Lung (tissue), 11 donors: ENCODE measurements at regions not wholly inside any gene's neighbourhood (a gene's known extent, or its start where the extent isn't known, plus 50 kb on each side); places are given as distances from the start of the nearest gene placed in this dataset.

ENCODE experiments used
- ATAC-seq: fragments of 200-7000 bp; cut with Tn5 transposase; one replicate; pipeline ENCODE4 v1.9.1; 2020; ENCODE audit warnings: moderate number of reproducible peaks; ENCODE audit not compliant: insufficient read depth, low FRiP score
- DNase-seq, 3 donors: peaks; one replicate each; pipeline ENCODE4 v3.0.0-alpha.2; 2013 to 2017
- H3K27ac ChIP-seq, 2 donors: one replicate each; pipeline ENCODE4 v1.5.1; 2013; ENCODE audit warnings: mild to moderate bottlenecking in 2 of 2, moderate library complexity in 2 of 2, control low read depth in 1 of 2, inconsistent platforms in 1 of 2, low read depth in 1 of 2, low read length in 1 of 2
- H3K27me3 ChIP-seq, 3 donors: one replicate each; pipeline ENCODE4 v1.5.1; 2013; ENCODE audit warnings: low read length in 2 of 3; ENCODE audit not compliant: control insufficient read depth in 3 of 3, insufficient read depth in 3 of 3
- H3K36me3 ChIP-seq, 4 donors: one replicate each; pipeline ENCODE4 v1.5.1; 2013; ENCODE audit warnings: low read length in 4 of 4, mild to moderate bottlenecking in 1 of 4, moderate library complexity in 1 of 4; ENCODE audit not compliant: control insufficient read depth in 4 of 4, insufficient read depth in 4 of 4
- H3K4me1 ChIP-seq, 5 donors: one replicate each; pipeline ENCODE4 v1.5.1; 2013; ENCODE audit warnings: low read length in 5 of 5, mild to moderate bottlenecking in 2 of 5, moderate library complexity in 1 of 5; ENCODE audit not compliant: control insufficient read depth in 5 of 5, insufficient read depth in 5 of 5
- H3K4me3 ChIP-seq: one replicate; pipeline ENCODE4 v1.5.1; 2013; ENCODE audit warnings: mild to moderate bottlenecking, control low read depth, moderate library complexity
- H3K9ac ChIP-seq, 2 donors: one replicate each; pipeline ENCODE4 v1.5.1; 2013; ENCODE audit warnings: low read length in 2 of 2, control low read depth in 1 of 2; ENCODE audit not compliant: insufficient read depth in 1 of 2
- H3K9me3 ChIP-seq, 4 donors: one replicate each; pipeline ENCODE4 v1.5.1; 2013; ENCODE audit warnings: low read length in 3 of 4, mild to moderate bottlenecking in 1 of 4, moderate library complexity in 1 of 4; ENCODE audit not compliant: control insufficient read depth in 4 of 4, insufficient read depth in 3 of 4
- WGBS, 2 donors: extraction: QIAGEN DNeasy Blood & Tissue Kit; methylation state at CpG; one replicate each; pipeline ENCODE4 v1.1.7; 2013; 5-methylcytosine and 5-hydroxymethylcytosine counted together
- TF ChIP-seq, protein P1 (sequence below): IDR thresholded peaks from 2 replicates; pipeline ENCODE4 v1.5.1; 2012; ENCODE audit warnings: mild to moderate bottlenecking; ENCODE audit errors: control extremely low read depth, extremely low read depth
- donor health status: control.
- donor health status: control.
- donor health status: Bipolar disorder and iron deficiency.
- donor health status: healthy.
- donor health status: DM: yes; HTN: yes; CAD: no.

DNA sequence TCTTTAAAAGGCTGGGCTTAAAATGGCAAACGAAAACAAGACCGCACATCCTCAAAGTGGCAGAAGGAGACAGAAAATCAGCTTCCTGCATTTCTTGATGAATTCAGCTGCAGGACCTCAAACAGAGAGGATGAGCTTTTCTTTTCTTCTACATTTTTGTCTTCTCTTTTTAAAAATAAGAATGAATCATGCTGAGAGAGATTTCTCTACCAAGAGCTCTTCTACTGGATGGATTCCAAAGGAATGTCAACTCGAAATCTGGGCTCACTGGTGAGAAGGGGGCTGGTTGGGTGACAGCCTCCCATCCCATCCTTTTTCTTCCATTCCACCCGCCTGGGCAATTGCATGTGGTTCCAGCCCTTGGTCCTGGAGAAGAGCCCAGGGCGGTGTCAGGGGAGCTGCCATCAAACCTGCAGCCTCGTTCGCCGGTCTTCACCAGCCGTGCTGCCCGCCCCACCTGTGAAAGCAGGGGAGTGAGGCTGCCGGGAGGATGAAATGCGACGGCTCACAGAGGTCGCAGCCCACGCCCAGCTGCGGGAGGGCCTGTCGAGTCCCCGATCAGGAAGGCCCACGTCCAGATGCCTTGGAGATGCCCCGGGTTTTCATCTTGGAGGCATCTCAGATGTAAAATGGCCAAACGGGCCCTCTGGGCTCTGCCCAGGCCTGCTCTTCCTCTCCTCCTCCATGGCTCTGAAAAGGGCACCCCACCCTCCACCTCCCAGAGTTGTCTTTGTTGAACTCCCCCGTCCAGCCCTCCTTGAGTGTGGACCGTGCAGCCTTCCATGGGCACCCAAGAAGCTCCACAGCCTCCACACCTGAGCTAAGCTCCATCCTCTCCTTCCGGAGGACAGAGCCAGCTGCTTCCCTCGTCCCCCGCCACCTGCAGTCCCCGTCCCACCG is 121.9 kb downstream of the FOXL1 start:
- Histone ChIP-seq H3K9ac (no peak overlapping the region), H3K9me3 (peaks cover 0 to 2% (median 0%) of the 10 kb centered on the region in 4 donors), H3K27ac (no peak overlapping the region), H3K27me3 (peaks cover 0 to 5% (median 2%) of the 10 kb centered on the region in 3 donors), H3K4me1 (no peaks in the 10 kb centered on the region), H3K4me3 (no peak overlapping the region), H3K36me3 (no peaks in the 10 kb centered on the region)
- ATAC-seq (no peak), DNase-seq (no peak)
- TF ChIP-seq, protein P1, sequence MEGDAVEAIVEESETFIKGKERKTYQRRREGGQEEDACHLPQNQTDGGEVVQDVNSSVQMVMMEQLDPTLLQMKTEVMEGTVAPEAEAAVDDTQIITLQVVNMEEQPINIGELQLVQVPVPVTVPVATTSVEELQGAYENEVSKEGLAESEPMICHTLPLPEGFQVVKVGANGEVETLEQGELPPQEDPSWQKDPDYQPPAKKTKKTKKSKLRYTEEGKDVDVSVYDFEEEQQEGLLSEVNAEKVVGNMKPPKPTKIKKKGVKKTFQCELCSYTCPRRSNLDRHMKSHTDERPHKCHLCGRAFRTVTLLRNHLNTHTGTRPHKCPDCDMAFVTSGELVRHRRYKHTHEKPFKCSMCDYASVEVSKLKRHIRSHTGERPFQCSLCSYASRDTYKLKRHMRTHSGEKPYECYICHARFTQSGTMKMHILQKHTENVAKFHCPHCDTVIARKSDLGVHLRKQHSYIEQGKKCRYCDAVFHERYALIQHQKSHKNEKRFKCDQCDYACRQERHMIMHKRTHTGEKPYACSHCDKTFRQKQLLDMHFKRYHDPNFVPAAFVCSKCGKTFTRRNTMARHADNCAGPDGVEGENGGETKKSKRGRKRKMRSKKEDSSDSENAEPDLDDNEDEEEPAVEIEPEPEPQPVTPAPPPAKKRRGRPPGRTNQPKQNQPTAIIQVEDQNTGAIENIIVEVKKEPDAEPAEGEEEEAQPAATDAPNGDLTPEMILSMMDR = no peak
- WGBS, 2 donors = 84 to 93% methylated on average over 28 of the region's 28 CpGs

DNA sequence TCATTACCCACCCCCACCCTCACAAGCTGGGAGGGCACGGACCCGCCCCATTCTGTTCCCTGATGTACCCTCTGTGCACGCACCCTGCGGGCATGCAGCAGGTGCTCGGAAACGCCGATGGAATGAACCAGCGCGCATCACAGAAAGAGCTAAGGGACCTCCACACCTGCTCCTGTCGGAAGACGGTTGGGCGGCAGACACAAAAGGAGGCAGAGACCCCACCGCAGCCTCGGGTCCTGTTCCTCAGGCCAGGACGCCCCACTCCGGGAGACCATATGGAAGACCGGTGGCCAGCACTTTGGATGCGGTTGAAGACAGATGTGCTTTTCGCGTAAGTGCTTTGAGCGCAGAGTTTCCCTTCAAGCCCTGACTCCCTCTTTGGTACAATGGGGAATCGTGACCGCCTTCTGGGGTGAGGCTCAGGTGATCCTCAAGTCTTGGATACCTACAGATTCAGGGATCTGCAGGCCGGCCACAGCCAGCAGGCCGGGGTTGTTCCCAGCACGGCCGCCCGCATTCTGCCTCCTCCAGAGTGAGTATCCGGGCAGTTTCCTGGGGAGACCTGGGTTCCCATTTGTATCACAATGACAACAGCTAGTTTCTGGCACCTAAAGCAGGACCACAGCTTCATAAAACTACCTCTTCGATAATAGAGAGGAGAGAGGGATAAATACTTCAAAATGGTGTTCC is 123.1 kb downstream of the FOXL1 start:
- DNase-seq (no peak), ATAC-seq (no peak)
- H3K9me3 ChIP-seq = peaks cover 0 to 4% (median 0%) of the 10 kb centered on the region in 4 donors
- H3K9ac ChIP-seq = no peak overlapping the region
- WGBS, 2 donors = 95 to 96% methylated on average over 30 of the region's 30 CpGs
- no peaks in the 10 kb centered on the region for H3K36me3 ChIP-seq
- no peaks in the 10 kb centered on the region for H3K4me1 ChIP-seq
- TF ChIP-seq, protein P1 = no peak
- H3K4me3 ChIP-seq = no peak overlapping the region
- H3K27ac ChIP-seq = no peak overlapping the region
- H3K27me3 ChIP-seq = peaks cover 0 to 2% (median 0%) of the 10 kb centered on the region in 3 donors

DNA sequence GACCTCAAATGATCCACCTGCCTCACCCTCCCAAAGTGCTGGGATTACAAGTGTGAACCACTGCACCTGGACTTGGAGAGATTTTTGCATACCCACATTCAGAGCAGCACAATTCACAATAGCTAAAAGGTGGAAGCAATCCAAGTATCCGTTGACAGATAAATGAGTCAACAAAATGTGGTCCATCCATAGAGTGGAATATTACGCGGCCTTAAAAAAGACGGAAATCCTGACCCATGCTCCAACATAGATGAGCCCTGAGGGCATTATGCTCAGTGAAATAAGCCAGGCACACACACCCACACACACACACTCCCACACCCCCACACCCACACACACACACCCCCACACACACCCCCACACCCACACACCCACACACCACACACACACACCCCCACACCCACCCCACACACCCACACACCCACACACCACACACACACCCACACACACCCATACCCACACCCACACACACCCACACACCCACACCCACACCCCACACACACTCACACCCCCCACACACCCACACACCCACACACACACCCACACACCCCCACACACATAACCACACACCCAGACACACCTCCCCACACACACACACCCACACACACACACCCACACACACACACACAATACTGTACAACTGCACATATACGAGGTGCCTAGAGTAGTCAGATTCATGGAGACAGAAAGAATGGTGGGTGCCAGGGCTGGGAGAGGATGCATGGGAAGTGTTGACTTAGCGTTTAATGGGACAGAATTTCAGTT is 124.7 kb downstream of the FOXL1 start:
- ATAC-seq = no peak
- no peak for DNase-seq
- TF ChIP-seq, protein P1 = no peak

More for the DNA sequence above, 124.7 kb downstream of the FOXL1 start:
- H3K27ac ChIP-seq = no peak overlapping the region
- no peaks in the 10 kb centered on the region for H3K4me1 ChIP-seq
- WGBS, 2 donors = 84 to 94% methylated on average over 6 of the region's 6 CpGs
- no peak overlapping the region for H3K4me3 ChIP-seq
- H3K36me3 ChIP-seq = no peaks in the 10 kb centered on the region
- peaks cover 0 to 4% (median 0%) of the 10 kb centered on the region in 4 donors for H3K9me3 ChIP-seq
- H3K27me3 ChIP-seq = peaks cover 0 to 2% (median 0%) of the 10 kb centered on the region in 3 donors
- H3K9ac ChIP-seq = no peak overlapping the region
